ENCODE measurements at regions not wholly inside any gene's neighbourhood (a gene's known extent, or its start where the extent isn't known, plus 50 kb on each side); places are given as distances from the start of the nearest gene placed in this dataset.

DNA sequence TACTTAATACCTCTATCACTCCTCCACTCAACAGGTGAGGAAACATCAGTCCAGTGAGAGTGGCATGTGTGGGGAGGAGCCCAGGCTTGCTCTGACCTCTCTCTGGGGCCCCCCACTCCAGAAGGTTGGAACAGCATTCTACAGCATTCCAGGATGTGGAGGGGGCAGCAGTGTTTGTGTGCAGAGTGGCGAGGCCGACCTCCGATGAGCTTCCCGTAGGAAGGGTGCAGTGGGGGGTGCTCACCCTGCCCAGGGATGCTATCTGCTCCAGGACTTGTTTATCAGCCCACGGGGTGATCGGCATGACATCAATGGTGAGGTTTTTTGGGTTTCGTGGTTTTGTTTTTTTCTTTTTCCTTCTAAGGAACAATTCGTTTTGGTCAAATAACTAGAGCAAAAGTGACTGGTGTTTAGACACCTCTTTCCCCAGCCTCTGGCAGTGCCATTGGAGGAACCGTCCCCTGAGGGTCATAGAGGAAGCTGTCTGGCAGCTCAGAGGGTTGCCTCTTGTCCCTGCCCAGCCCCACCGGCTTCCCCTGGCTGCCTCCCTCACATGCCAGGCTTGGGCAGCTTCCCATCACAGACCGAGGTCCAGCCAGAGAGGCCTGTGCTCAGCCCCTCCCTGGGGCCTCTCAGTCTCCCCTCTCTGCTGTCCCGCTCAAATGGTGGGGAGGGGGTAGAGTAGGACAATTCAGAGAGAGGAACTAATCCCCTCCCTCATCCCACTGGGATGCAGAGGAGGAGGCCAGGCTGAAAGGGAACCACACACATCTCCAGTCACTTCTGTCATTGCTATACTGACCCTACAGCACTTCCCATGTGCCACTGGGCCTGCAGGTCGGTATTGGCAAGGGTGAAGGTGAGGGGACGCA, 96.5 kb downstream of the ZFP36L2 start:
- TF ChIP-seq IKZF1 (conservative IDR thresholded peaks at IDR 0.05) (0 out of 2 replicates have a peak, but pooled peaks have one; percentile 20), E2F4 (IDR thresholded peaks at IDR 0.05; ENCODE audit: low read depth, low read length) (no peak)
- H2AFZ ChIP-seq (ENCODE audit: control insufficient read depth, low read depth, low read length): no peak overlapping the region
- BruUV-seq (replicated peaks): no TSS peak
- POLR2A ChIA-PET: interaction anchor here (0.5 to 4.3 kb wide), 4 partner anchors 99 to 354 kb away, joined by 3 to 17 read pairs (median 3); no protein-coding TSS in a partner anchor
- peaks cover 38% of the 10 kb centered on the region for H3K4me1 ChIP-seq (ENCODE audit: control insufficient read depth, insufficient read depth, low read length)
- no peaks in the 10 kb centered on the region for H3K79me2 ChIP-seq (ENCODE audit: control insufficient read depth, insufficient read depth, low read length)
- CTCF ChIA-PET: interaction anchor here (0.6 to 9.7 kb wide), 16 partner anchors 45 to 466 kb away, joined by 3 to 132 read pairs (median 4); partner anchors contain the start of genes THADA and ZFP36L2
- H4K20me1 ChIP-seq (ENCODE audit: control insufficient read depth, insufficient read depth): no peaks in the 10 kb centered on the region
- H3K27me3 ChIP-seq (replicated peaks in 1 of 2; ENCODE audit: control insufficient read depth in 2 of 2, insufficient read depth in 2 of 2, low read length in 1 of 2): no peaks in the 10 kb centered on the region
- no peak overlapping the region for H3K4me3 ChIP-seq
- no peak overlapping the region for H3K4me2 ChIP-seq (ENCODE audit: control insufficient read depth, insufficient read depth)
- no peak for FAIRE-seq
- in situ Hi-C loops (cut with MboI): loop anchor here (5.0 kb wide), 2 partner anchors 102 to 352 kb away; no protein-coding TSS in a partner anchor
- no peak for DNase-seq (ENCODE audit: low read depth, low spot score)
- SMC1A ChIA-PET (ENCODE audit: uncharacterized antibody, unreplicated experiment): interaction anchor here (0.8 to 13.3 kb wide), 13 partner anchors 9 to 411 kb away, joined by 3 to 170 read pairs (median 5); partner anchors contain the start of gene ZFP36L2
- H3K27ac ChIP-seq (ENCODE audit: control insufficient read depth, insufficient read depth): no peak overlapping the region
- no peaks in the 10 kb centered on the region for H3K36me3 ChIP-seq (ENCODE audit: control insufficient read depth in 2 of 2, insufficient read depth in 2 of 2, low read length in 1 of 2)
- no peaks in the 10 kb centered on the region for H3K9me3 ChIP-seq (replicated peaks; ENCODE audit: control insufficient read depth, insufficient read depth, low read length)
- intact Hi-C loops (cut with micrococcal nuclease; ENCODE audit: unreplicated experiment): loop anchor here (5.0 to 10.0 kb wide), 3 partner anchors 183 to 303 kb away; no protein-coding TSS in a partner anchor
- H3K9ac ChIP-seq (ENCODE audit: control insufficient read depth, insufficient read depth, low read length): no peak overlapping the region
- ATAC-seq: no peak
- 61% methylated on average over 14 of the region's 14 CpGs for WGBS (ENCODE audit: insufficient coverage, insufficient replicate concordance, low lambda C conversion rate, missing lambda C conversion rate)
- RAD21 ChIA-PET (ENCODE audit: unreplicated experiment): interaction anchor here (0.7 to 8.7 kb wide), 11 partner anchors 10 to 355 kb away, joined by 3 to 151 read pairs (median 4); partner anchors contain the start of gene ZFP36L2

- FAIRE-seq (no peak), ATAC-seq (no peak), DNase-seq (ENCODE audit: low read depth, low spot score) (no peak)
- ChIA-PET RAD21 (ENCODE audit: unreplicated experiment) (interaction anchor here (0.6 to 8.7 kb wide), 15 partner anchors 11 to 413 kb away, joined by 3 to 151 read pairs (median 3); partner anchors contain the start of gene ZFP36L2), SMC1A (ENCODE audit: uncharacterized antibody, unreplicated experiment) (interaction anchor here (0.8 to 13.3 kb wide), 12 partner anchors 10 to 413 kb away, joined by 3 to 170 read pairs (median 4); partner anchors contain the start of gene ZFP36L2), POLR2A (no interaction called here), CTCF (interaction anchor here (0.7 to 9.7 kb wide), 16 partner anchors 21 to 467 kb away, joined by 3 to 132 read pairs (median 4); partner anchors contain the start of genes THADA and ZFP36L2)
- Histone ChIP-seq H4K20me1 (ENCODE audit: control insufficient read depth, insufficient read depth) (no peaks in the 10 kb centered on the region), H3K36me3 (ENCODE audit: control insufficient read depth in 2 of 2, insufficient read depth in 2 of 2, low read length in 1 of 2) (no peaks in the 10 kb centered on the region), H3K4me2 (ENCODE audit: control insufficient read depth, insufficient read depth) (no peak overlapping the region), H3K9ac (ENCODE audit: control insufficient read depth, insufficient read depth, low read length) (no peak overlapping the region), H3K4me1 (ENCODE audit: control insufficient read depth, insufficient read depth, low read length) (peaks cover 26% of the 10 kb centered on the region), H3K79me2 (ENCODE audit: control insufficient read depth, insufficient read depth, low read length) (no peaks in the 10 kb centered on the region), H2AFZ (ENCODE audit: control insufficient read depth, low read depth, low read length) (no peak overlapping the region), H3K4me3 (no peak overlapping the region), H3K27me3 (replicated peaks in 1 of 2; ENCODE audit: control insufficient read depth in 2 of 2, insufficient read depth in 2 of 2, low read length in 1 of 2) (no peaks in the 10 kb centered on the region), H3K27ac (ENCODE audit: control insufficient read depth, insufficient read depth) (no peak overlapping the region), H3K9me3 (replicated peaks; ENCODE audit: control insufficient read depth, insufficient read depth, low read length) (no peaks in the 10 kb centered on the region)
- 95% methylated on average over 5 of the region's 5 CpGs for WGBS (ENCODE audit: insufficient coverage, insufficient replicate concordance, low lambda C conversion rate, missing lambda C conversion rate)
- in situ Hi-C loops (cut with MboI) (loop anchor here (5.0 kb wide), 2 partner anchors 104 to 354 kb away; no protein-coding TSS in a partner anchor), intact Hi-C loops (cut with micrococcal nuclease; ENCODE audit: unreplicated experiment) (loop anchor here (5.0 to 10.0 kb wide), 3 partner anchors 181 to 301 kb away; no protein-coding TSS in a partner anchor)
- no TSS peak for BruUV-seq (replicated peaks)
- TF ChIP-seq TARDBP (IDR thresholded peaks at IDR 0.05; ENCODE audit: borderline replicate concordance) (no peak), RBBP5 (conservative IDR thresholded peaks at IDR 0.05) (no peak), SP1 (IDR thresholded peaks at IDR 0.05; ENCODE audit: low read depth, low read length) (no peak), CEBPB (IDR thresholded peaks at IDR 0.05; ENCODE audit: borderline replicate concordance in 1 of 2, low read depth in 2 of 2, low read length in 2 of 2) (no peak), FOXK2 (IDR thresholded peaks at IDR 0.05) (no peak), ZZZ3 (IDR thresholded peaks at IDR 0.05; ENCODE audit: control insufficient read depth, insufficient read length, low read depth) (no peak), RAD21 (IDR thresholded peaks at IDR 0.05; ENCODE audit: insufficient read depth, low read depth, low read length) (no peak), FOS (IDR thresholded peaks at IDR 0.05; ENCODE audit: borderline replicate concordance, extremely low read depth, insufficient read length) (no peak)
- TF ChIP-seq, protein P1, sequence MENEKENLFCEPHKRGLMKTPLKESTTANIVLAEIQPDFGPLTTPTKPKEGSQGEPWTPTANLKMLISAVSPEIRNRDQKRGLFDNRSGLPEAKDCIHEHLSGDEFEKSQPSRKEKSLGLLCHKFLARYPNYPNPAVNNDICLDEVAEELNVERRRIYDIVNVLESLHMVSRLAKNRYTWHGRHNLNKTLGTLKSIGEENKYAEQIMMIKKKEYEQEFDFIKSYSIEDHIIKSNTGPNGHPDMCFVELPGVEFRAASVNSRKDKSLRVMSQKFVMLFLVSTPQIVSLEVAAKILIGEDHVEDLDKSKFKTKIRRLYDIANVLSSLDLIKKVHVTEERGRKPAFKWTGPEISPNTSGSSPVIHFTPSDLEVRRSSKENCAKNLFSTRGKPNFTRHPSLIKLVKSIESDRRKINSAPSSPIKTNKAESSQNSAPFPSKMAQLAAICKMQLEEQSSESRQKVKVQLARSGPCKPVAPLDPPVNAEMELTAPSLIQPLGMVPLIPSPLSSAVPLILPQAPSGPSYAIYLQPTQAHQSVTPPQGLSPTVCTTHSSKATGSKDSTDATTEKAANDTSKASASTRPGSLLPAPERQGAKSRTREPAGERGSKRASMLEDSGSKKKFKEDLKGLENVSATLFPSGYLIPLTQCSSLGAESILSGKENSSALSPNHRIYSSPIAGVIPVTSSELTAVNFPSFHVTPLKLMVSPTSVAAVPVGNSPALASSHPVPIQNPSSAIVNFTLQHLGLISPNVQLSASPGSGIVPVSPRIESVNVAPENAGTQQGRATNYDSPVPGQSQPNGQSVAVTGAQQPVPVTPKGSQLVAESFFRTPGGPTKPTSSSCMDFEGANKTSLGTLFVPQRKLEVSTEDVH (IDR thresholded peaks at IDR 0.05; ENCODE audit: low read depth, partially characterized antibody): no peak
Observed at GRCh38 chr2:43128559-43128955, 97.8 kb downstream of the ZFP36L2 start.
